AG08396 (cell line): ENCODE measurements at regions not wholly inside any gene's neighbourhood (a gene's known extent, or its start where the extent isn't known, plus 50 kb on each side); places are given as distances from the start of the nearest gene placed in this dataset.
"Not testable (repeated sequence)": the region's sequence is repeated elsewhere in the genome, so short reads cannot be mapped to it uniquely, and the experiment has no call there.

Experiments used
- DNase-seq: peaks from one replicate; pipeline ENCODE4 v3.0.0; 2012; ENCODE audit warnings: low spot score, mixed read lengths

DNA sequence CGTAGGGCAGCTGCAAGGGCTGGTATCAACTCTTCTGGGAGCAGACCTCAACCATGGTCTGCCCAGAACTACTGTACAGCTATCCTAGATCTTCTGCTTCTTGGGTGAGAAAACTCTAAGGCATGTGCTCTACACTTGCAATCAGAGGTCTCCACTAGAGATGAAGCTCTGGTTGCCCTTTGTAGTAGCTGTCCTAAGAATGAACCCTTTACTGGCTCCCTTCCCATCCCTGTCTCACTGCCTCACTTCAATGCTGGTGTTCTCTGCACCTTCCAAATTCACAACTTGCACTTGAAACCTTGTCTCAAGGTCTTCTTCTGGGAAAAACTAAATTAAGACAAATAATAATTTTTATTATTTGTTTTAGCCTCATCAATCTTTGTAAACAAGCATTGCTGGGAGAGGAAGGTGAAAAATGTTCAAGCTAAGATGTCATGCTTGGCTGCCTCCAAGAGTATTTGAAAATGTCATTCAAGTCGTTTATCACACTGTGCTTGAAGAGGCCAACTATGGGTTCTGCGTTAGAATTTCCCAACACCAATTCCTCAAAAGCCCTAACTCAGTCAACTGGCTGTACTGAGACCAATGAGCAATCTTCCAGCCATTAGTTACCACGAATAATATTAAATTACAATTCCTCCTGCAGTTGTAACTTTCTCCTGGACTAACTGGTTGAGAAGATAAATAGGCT, 216.9 kb upstream of the ADRA1D start:
- no peak for DNase-seq

GRCh38 chr20:4465212-4465611, 216.1 kb upstream of the ADRA1D start:
- DNase-seq, result no peak

DNA sequence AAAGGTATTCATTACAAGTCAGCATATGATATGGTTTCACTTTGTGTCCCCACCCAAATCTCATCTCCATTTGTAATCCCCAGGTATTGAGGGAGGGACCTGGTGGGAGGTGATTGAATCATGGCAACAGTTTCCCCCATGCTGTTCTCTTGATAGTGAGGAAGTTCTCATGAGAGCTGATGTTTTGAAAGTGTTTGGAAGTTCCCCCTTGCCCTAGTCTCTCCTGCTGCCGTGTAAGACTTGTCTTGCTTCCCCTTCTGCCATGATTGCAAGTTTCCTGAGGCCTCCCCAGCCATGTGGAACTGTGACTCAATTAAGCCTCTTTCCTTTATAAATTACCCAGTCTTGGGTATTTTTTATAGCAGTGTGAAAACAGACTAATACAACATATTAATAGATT, 213.7 kb upstream of the ADRA1D start:
- not testable (repeated sequence) for DNase-seq

- no peak for DNase-seq
Observed at GRCh38 chr20:4459081-4459480, 210.0 kb upstream of the ADRA1D start.

DNA sequence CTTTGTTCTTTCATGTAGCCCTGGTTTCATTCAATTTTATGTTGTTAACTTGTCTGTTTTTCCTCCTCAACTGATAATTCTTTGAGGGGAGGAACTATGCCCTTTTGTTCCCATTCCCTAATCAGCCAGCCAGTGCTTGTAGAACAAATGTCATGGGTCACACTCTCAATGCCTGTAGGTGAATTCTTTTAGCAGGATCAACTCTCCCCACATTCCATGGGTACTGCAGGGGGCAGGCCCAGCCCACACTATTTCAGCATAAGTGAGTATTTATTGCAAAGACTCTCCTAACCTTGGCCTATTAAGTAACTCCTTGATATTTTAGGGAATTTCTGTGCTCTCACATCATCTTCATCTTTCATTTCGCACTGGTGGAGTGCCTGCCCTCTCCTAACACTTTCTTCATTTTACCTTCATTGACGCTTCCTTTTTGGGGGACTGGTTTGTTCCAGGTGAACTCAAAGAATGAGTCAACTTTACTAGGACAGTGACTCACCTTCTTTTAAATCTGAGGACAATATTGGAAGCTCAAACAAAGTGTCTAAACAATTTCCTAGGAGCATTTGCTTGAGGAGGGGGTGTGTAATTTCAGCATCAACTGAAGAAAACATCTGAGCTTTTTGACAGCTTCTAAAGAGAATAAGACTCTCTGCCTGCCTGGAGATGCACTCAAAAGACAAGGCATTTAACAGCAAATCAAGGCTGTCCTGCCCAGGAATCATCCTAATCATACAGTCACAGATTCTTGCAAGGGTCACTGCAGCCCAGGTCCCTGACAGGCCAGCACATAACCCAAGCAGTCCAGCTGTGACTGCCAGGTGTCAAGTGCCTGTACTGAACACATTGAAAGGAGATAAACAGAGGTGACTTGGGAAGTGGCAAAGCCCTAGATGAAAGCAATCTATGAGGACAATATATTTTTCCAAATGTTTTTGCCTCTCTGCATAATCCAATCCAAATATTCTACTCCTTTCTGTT, 208.8 kb upstream of the ADRA1D start:
- DNase-seq, result no peak

DNA sequence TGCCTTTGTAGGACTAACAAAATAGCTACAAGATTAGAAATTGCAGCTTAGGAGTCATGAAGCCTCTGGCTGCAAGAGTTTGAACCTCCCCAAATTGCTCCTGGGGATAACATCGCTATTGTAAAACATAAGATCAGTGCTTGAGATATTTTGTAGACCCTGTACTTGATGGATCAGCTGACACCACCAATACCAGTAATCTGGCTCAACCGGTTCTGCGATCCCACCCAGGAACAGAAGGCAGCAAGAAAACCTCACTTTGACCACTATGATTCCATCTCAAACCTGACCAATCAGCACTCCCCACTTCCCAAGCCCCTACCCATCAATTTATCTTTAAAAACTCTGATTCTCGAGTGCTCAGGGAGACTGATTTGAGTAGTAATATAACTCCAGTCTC, 206.9 kb upstream of the ADRA1D start:
- no peak for DNase-seq

GRCh38 chr20:4455301-4455701, 206.2 kb upstream of the ADRA1D start:
- DNase-seq, result no peak

GRCh38 chr20:4454111-4454510, 205.0 kb upstream of the ADRA1D start:
- DNase-seq, result no peak

- DNase-seq, result no peak
Observed at GRCh38 chr20:4453359-4453758, 204.3 kb upstream of the ADRA1D start.

DNA sequence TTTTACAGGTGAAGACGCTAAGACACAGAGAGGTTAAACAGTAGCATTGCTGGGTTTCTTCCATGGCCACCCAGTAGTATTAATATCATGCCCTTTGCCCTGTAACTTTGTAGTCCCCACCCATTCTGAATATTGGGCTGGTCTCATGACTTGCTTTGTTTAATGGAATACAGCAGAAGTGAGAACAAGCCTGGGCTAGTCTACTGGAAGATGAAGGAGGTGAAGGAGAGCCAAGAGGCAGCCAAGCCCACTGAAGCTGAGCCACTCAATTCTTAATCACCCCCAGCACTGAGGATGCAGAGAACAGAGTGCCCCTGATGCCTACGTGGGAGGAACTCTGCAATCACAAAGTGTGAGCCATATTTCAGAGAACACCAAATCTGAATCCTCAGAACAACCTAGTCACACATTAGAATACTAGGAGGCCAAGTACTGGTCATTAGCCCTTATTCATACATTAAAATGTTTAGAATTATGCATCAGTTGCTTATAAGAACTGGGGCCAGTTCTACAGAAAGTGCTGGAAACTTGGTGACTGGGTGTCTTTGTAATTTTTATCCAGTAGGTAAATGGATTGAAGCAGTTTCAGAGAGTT, 202.5 kb upstream of the ADRA1D start:
- DNase-seq, result no peak

- no peak for DNase-seq
Observed at GRCh38 chr20:4449957-4450715, 201.0 kb upstream of the ADRA1D start.

DNA sequence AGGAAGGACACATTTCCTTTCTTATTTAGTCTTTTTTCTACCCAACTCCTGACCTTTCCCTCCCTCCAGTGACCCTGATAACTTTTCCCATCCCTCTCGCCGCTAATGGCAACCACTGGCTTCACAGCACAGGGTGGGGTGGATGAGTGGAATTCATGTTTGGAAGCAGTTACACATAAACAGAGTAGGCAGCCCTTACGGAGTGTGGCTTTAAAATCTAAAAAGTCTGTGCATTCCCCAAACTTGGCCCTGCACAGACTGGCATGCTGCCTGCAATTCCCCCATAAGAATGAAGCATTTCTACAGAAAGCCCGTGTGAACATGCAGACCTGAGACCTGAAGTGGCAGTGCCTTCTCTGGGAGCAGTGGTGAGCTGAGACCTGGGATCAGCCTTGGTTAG, 196.7 kb upstream of the ADRA1D start:
- no peak for DNase-seq

DNA sequence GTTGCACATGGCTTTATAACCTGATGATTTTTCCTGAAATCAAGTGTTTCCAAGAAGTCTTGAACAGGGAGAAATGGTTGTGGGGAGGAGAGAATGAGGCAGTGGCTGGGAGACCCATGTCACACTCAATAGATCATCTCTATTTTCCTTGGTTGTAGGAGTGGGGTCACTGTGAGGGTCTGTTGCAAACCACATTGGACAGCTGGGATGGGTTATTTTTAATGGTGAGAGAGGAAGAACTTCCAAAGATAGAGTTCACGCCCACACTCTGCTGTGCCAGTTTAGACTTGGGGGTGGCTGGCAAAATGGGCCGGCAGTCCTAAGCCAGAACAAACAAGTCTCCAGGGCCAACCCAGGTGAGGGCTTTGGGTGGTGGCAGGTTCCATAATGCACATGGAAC, 196.2 kb upstream of the ADRA1D start:
- no peak for DNase-seq

DNA sequence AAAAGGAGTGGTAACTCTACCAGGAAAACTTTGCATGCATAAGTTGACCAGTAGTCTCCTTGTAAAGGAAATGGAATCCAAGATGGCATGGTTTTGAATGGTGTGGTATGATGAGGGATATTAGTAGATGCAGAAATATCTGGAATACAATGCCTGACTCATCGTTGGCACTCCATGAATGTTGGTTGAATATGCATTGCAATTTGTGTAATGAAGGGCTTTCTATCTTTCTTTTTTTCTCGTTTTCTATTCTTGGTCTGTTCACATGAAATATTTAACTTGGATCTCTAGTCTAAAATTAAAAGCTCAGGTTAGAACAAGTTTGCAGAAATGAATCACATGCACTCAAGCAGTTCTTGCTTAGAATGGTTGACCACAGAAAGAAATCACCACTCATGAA, 195.3 kb upstream of the ADRA1D start:
- DNase-seq, result no peak

DNA sequence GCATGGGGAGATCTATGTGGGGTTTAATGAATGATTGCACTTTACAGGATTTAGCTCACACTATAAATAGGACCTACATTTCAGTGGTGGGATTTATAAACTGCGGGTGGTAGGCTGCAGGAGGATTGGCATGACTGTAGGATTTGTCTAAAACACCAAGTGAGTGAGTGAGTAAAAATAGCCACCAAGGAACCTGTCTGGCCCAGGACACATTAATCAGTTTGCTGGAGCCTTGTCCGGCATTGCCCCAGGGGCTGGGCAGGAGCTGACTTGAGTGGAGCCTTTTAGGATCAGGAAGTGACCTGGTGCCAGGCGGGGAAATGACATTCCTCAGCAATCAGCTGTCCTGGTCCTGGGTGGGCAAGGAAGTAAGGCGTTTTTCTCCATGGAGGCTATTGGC, 193.9 kb upstream of the ADRA1D start:
- no peak for DNase-seq

DNA sequence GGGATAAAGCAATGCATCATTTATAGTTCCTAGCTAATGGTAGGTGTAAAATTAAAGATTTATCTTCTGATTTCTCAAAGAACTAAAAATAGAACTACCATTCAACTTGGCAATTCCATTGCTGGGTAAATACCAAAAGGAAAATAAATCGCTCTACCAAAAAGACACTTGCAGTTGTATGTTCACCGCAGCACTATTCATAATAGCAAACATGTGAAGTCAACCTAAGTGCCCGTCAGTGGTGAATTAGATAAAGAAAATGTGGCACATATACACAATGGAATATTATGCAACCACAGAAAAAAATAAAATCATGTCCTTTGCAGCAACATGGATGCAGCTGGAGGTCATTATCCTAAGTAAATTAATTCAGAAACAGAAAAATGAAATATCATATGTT, 192.8 kb upstream of the ADRA1D start:
- no peak for DNase-seq

DNA sequence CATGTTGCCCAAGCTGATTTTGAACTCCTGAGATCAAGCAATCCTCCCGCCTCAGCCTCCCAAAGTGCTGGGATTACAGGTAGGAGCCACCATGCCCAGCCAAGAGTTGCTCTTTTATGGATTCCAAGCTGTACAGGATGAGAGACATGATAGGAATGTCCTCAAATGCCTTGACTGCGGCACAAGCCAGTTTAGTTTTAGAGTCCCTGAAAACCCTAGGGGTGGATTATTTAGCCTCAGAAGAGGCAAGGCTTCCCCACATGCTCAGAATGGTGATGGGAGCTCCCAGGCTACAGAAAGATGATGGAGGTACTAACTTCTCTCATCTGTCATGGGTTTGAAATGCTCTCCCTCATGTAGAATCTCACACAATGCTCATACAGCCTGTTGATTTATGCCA, 192.1 kb upstream of the ADRA1D start:
- DNase-seq, result no peak

DNA sequence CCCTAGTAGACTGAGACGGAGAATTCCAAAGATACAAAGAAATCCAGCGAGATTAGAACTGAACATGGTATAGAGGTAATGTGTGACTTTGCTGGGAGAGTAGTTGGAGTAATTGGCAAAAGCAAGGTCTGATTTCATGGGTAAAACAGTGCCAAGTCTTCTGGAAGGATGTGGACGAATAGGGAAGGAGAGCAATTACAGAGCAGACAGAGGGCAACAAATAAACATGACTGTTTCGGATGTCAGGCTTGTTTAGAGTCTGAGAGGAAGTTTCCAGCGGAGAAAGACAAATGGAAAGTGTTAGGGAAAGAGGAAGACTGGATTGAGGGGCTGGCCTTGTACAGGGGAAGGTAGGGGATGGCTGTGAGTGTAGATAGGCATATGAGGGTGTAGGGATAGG, 190.4 kb upstream of the ADRA1D start:
- no peak for DNase-seq

GRCh38 chr20:4437131-4437530, 188.0 kb upstream of the ADRA1D start:
- no peak for DNase-seq

DNA sequence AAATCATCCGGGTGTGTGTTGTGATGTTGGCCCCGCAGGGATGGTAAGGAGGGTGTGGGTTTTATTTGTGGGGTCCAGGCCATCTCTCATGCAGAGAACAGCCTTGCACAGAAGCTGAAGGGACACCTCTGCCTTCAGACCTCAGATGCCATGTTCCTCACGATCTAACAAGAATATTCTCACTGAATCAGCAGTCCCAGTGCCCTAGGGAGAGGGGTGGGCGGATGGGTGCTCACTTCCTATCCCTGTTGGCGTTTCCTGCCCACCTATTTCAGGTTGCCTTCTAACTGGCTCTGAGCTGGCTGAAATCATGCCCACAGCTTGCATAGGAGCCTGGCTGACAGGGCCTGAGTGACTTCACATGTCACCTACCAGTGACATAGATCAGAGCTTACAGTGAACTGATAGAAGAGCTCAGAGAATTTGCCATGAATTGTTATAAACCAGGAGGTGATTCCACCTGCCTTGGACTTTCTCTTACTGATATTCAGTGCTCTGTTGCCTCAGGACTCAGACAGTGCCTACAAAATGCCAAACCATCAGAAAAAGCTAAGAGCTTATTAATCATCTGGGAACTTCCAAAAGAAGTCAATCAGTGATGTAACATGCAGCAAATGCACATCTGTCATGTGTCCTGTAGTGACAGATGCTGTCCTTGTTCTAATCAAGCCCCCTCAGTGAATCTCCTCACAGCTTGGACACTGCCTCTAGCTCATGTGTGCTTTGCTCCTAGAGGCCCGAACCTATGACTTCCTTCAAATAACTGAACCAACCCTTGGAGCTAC, 186.8 kb upstream of the ADRA1D start:
- DNase-seq, result no peak

GRCh38 chr20:4435225-4435624, 186.1 kb upstream of the ADRA1D start:
- no peak for DNase-seq
